Epidermal melanocyte (primary cell): ENCODE measurements at regions not wholly inside any gene's neighbourhood (a gene's known extent, or its start where the extent isn't known, plus 50 kb on each side); places are given as distances from the start of the nearest gene placed in this dataset.
"Not testable (repeated sequence)": the region's sequence is repeated elsewhere in the genome, so short reads cannot be mapped to it uniquely, and the experiment has no call there.

Source experiments
- DNase-seq: peaks from one replicate; pipeline ENCODE4 v3.0.0; 2011; ENCODE audit warnings: low spot score; ENCODE audit not compliant: insufficient read length

GRCh38 chr3:6736836-6737629, 123.9 kb upstream of the GRM7 start:
- DNase-seq: no peak

DNA sequence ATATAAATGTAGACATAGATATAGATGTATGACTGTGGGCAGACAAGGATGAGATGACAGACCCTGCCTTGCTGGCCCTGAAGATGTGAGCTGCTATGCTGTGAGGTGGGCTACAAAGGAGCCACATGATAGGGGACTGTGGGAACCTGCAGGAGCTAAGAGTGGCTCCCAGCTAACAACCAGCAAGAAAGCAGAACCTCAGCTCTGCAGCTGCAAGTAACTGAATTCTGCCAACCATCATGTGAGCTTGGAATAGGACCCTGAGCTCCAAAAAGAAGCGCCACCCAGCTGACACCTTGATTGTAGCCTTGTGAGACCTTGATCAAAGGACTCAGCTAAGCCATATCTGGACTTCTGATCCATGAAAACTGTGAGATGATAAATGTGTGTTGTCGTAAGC, 123.3 kb upstream of the GRM7 start:
- DNase-seq: no peak

GRCh38 chr3:6739288-6739687, 121.6 kb upstream of the GRM7 start:
- DNase-seq: no peak

DNA sequence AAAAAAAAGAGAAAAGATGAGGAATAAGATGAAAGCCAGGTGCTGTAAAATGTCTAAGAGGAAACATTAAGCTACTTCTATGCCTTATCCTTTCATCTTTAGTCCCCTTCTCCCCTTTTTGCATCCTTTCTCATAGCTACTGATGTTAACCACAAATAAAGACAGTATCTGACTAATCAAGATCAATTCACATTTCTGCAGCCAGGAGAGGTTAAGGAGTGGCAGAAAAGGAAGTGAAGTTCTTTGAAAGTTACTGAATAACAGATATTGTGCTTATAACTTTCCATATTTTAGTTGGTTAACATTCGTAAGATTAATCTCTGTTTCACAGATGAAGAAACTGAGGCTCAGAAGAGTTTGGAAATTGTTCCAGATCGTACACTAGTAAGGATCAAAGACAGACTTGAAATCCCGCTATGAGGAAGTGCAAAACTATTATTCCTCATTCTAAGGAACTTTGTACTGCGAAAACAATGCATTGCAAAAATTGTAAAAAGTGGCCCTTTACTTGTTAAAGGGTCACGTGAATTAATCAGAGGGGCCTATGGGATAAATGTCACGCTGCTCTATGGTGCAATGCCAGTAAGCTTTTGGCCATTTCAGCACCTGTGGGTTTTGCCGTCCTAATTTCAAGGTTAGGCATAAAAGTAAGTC, 117.7 kb upstream of the GRM7 start:
- no peak for DNase-seq

- DNase-seq: no peak
Measured at GRCh38 chr3:6746443-6746842, 114.5 kb upstream of the GRM7 start.

- DNase-seq: no peak
Measured at GRCh38 chr3:6747017-6747416, 113.9 kb upstream of the GRM7 start.

DNA sequence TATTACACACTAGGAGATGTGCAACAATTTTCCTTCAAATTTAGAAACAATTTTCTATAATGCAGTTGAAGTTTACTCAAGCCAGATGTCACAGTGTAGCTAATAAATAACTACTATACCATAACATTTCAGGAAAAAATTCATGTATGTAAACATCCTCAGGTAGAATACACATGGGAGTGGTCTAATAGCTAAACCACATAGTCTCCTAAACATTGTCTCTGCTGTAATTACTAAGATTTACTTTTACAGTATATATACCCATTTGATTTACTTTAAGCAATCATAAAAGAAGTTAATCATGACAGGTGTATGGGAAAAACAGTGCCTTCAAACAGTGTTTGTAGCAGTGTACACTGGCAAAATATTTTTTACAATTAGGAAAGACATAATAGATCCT, 110.1 kb upstream of the GRM7 start:
- no peak for DNase-seq

DNA sequence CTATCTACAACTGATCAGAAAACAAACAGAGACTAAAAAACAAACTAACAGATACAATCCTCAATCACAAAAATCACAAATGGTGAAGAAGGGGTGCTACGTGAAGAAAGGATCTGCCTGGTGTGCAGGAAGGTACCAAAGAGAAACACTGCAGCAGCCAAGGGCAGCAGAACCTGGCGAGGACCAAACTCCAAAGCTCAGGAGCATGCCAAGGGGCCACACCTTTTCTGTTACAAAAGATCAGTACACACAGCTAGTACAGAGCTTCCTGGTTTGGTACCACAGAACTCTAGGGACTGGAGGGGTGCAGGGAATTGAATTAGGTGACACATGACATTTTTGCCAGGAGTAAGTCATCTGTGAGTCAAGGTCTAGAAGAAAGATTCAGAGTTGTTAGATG, 107.4 kb upstream of the GRM7 start:
- DNase-seq: no peak

DNA sequence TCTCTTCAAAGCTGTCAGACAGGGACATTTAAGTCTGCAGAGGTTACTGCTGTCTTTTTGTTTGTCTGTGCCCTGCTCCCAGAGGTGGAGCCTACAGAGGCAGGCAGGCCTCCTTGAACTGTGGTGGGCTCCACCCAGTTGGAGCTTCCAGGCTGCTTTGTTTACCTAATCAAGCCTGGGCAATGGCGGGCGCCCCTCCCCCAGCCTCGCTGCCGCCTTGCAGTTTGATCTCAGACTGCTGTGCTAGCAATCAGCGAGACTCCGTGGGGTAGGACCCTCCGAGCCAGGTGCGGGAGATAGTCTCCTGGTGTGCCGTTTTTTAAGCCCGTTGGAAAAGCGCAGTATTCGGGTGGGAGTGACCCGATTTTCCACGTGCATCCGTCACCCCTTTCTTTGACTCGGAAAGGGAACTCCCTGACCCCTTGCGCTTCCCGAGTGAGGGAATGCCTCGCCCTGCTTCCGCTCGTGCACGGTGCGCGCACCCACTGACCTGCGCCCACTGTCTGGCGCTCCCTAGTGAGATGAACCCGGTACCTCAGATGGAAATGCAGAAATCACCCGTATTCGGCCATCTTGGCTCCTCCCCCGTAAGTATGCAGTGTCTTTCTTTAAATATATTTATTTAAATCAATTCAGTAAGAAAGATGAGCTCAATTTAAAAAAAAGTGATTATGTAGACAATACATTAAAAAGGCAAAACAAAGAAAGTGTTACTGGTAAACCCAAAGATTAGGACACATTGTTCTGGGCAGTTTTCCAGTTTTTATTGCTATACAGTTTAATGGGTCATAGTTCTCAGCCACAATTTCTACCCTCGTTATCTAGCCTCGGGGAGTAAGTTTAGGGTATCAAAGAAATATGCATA, 91.2 kb upstream of the GRM7 start:
- DNase-seq: not testable (repeated sequence)

GRCh38 chr3:6770397-6770690, 90.6 kb upstream of the GRM7 start:
- DNase-seq: no peak

DNA sequence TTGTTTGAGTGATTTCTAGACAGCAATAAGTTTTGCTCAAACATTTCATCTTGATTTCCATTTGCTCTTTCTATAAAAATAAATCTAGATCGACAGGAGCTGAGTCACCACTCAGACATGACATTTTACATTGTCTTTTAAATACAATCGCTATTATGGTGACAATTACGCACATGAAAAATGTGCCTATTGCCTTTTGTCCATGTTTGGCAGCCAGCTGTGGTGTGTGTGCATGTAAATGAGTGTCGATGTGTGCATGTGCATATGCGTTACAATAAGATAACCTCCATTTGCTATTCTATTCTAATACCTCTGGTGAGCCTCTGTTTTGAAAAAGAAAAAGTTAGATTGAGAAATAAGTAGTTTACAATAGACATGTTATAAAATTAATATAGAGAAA, 89.7 kb upstream of the GRM7 start:
- DNase-seq: no peak

DNA sequence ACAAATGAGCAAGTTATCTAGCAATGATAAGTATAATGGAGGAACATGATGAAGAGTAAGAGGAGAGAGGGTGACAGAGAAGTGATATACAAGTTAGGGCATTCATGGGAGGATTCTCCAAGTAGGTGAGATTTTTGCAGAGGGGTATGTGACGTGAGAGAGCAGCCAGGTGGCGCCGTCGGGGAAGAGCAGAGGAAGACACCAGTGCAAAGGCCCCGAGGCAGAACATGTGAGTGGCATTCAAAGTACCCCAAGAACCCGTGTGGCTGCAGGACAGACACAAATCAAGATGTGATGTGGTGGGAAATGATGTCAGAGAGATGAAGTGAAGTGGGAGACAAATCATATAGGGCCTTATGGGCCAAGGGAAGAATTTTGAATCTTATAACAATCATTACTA, 81.8 kb upstream of the GRM7 start:
- DNase-seq: no peak

GRCh38 chr3:6781092-6781491, 79.8 kb upstream of the GRM7 start:
- no peak for DNase-seq

GRCh38 chr3:6785726-6786125, 75.2 kb upstream of the GRM7 start:
- no peak for DNase-seq

DNA sequence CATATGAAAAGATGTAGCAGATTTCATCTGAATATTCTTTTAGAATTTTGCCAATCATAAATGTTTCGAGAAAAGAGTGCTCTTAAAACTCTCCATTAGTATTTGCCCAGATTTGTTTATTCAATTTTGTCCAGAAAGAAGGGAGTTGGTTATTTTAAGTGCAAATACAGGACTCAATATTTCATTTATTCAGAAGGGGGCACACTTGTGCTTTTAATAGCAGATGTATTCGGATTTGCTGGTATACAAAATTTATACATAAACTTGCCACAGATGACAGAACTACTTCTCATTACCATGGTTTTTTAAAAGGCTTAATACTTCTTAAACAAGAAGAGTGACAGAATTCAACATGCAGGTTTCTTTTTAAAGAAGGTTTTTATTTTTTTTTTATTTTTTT, 69.8 kb upstream of the GRM7 start:
- no peak for DNase-seq

DNA sequence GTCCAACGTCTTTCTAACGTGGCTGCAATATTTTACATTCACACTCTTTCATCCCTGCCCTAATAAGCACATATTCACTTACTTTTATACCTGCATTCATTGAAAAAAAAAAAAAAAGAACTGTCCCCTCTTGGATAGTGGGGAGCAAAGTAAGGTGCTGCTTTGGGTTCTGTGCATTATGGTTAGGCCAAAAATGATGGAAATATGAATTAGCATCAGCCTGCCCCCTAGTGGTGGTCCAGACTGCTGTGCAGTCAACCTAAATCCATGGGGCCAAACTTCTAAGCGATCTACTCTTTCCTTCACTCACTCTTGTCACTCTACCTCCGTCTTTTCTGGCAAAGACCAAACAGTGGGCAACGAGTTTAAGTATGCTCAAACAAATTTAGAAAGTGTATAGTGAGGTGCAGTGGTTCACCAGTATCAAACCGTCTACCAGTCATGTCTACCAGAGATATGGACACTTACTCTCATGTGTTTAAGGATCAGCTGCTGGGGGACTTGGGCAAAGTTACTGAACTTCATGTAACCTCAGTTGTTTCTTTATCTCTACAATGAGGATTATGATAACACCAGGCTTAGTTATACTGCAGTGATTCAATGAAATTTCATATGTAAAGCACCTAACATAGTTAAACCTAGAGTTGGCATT, 61.5 kb upstream of the GRM7 start:
- no peak for DNase-seq

GRCh38 chr3:6803619-6804018, 57.3 kb upstream of the GRM7 start:
- DNase-seq: no peak

GRCh38 chr3:6805236-6805635, 55.7 kb upstream of the GRM7 start:
- no peak for DNase-seq

DNA sequence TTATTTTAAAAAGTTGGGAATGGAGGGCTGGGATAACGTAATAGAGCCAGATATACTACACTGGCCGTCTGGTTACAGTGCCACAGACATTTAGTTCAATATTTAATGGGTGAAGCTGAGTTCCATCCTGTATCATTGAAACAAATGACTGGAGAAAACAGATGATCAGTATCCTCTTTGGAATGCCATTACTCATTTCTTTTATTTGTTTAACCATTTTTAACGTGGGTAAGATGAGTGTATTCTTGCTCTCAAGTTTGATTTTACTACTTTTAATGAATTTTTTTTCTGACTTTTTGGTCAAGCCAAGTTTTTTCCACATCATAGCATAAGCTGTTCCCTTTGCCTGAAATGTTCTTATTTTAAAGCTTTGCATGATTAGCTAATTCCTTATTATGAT, 53.9 kb upstream of the GRM7 start:
- no peak for DNase-seq

DNA sequence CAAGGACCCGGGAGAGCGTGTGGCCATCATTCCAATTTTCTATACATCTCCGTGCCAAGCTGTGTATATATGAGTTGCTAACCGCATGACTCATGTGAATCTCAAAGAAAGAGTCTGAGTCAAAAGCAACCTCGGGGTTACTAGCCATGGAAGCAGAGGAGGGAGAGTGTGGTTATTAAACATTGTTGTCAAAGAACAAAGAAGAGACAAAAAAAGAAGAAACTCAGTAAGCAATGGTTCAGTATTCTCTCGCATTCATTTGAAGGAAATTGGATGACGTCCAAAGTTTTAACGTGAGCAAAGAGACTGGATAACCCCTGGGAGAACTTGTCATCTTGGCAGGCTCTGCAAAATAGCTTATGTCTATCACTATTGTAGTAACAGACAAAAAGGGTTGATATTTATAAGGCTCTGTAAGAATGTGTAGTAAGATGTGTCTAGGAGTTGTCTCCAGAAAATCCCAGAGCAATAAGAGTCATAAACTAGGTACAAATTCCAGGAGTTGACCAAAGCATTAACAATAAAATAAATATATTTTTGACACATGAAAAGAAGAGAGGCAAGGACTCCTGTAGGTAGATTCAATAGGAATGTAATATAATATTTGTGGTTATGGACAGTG, 52.8 kb upstream of the GRM7 start:
- no peak for DNase-seq

DNA sequence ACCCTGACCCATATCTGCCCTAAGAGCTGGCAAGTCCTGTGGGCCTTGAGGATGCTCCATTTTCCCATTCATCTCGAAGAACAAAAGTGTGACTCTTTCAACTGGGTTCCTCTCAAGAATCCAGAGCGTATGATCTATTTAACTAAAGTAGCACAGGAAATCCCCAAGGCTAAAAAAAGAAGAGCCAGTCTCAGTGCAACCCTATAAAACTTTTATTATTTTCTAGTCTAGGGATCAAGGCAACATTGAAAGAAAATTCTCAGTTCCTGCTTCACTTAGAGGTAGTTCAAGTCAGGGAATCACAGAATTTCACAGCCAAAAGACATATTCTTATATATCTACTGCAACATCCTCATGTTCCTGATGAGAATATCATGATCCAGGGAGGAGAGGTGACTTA, 51.6 kb upstream of the GRM7 start:
- DNase-seq: no peak
